ENCODE measurements at regions not wholly inside any gene's neighbourhood (a gene's known extent, or its start where the extent isn't known, plus 50 kb on each side); places are given as distances from the start of the nearest gene placed in this dataset.
"Not testable (repeated sequence)": the region's sequence is repeated elsewhere in the genome, so short reads cannot be mapped to it uniquely, and the experiment has no call there.

- in situ Hi-C loops (cut with HindIII; ENCODE audit: low pct_unique_long_range_greater_than_20kb, low sequenced_read_pairs) = no loop called here
- no peak for DNase-seq (ENCODE audit: low read depth, low spot score)
Measured at GRCh38 chr5:30150231-30150630, 1043.3 kb upstream of the CDH6 start.

GRCh38 chr5:30149526-30149925, 1044.0 kb upstream of the CDH6 start:
- no peak for DNase-seq (ENCODE audit: low read depth, low spot score)
- in situ Hi-C loops (cut with HindIII; ENCODE audit: low pct_unique_long_range_greater_than_20kb, low sequenced_read_pairs) = no loop called here

GRCh38 chr5:30147976-30148375, 1045.5 kb upstream of the CDH6 start:
- DNase-seq (ENCODE audit: low read depth, low spot score) = no peak
- in situ Hi-C loops (cut with HindIII; ENCODE audit: low pct_unique_long_range_greater_than_20kb, low sequenced_read_pairs) = no loop called here

GRCh38 chr5:30144059-30144458, 1049.4 kb upstream of the CDH6 start:
- DNase-seq (ENCODE audit: low read depth, low spot score); in situ Hi-C loops (cut with HindIII; ENCODE audit: low pct_unique_long_range_greater_than_20kb, low sequenced_read_pairs): not testable (repeated sequence)

- in situ Hi-C loops (cut with HindIII; ENCODE audit: low pct_unique_long_range_greater_than_20kb, low sequenced_read_pairs) = no loop called here
- no peak for DNase-seq (ENCODE audit: low read depth, low spot score)
Measured at GRCh38 chr5:30142432-30142831, 1051.1 kb upstream of the CDH6 start.

- DNase-seq (ENCODE audit: low read depth, low spot score) = no peak
- in situ Hi-C loops (cut with HindIII; ENCODE audit: low pct_unique_long_range_greater_than_20kb, low sequenced_read_pairs) = no loop called here
Measured at GRCh38 chr5:30121043-30121442, 1072.4 kb upstream of the CDH6 start.

GRCh38 chr5:30117135-30117534, 1076.4 kb upstream of the CDH6 start:
- in situ Hi-C loops (cut with HindIII; ENCODE audit: low pct_unique_long_range_greater_than_20kb, low sequenced_read_pairs) = no loop called here
- no peak for DNase-seq (ENCODE audit: low read depth, low spot score)

- DNase-seq (ENCODE audit: low read depth, low spot score) = no peak
- in situ Hi-C loops (cut with HindIII; ENCODE audit: low pct_unique_long_range_greater_than_20kb, low sequenced_read_pairs) = no loop called here
Measured at GRCh38 chr5:30113542-30113941, 1079.9 kb upstream of the CDH6 start.

- in situ Hi-C loops (cut with HindIII; ENCODE audit: low pct_unique_long_range_greater_than_20kb, low sequenced_read_pairs) = no loop called here
Measured at GRCh38 chr5:30112867-30113266, 1080.6 kb upstream of the CDH6 start.

GRCh38 chr5:30108051-30108450, 1085.4 kb upstream of the CDH6 start:
- no peak for DNase-seq (ENCODE audit: low read depth, low spot score)
- in situ Hi-C loops (cut with HindIII; ENCODE audit: low pct_unique_long_range_greater_than_20kb, low sequenced_read_pairs) = no loop called here

More at GRCh38 chr5:30112867-30113266, 1080.6 kb upstream of the CDH6 start:
- no peak for DNase-seq (ENCODE audit: low read depth, low spot score)

GRCh38 chr5:30106596-30106995, 1086.9 kb upstream of the CDH6 start:
- in situ Hi-C loops (cut with HindIII; ENCODE audit: low pct_unique_long_range_greater_than_20kb, low sequenced_read_pairs) = no loop called here
- DNase-seq (ENCODE audit: low read depth, low spot score) = no peak

GRCh38 chr5:30104872-30105596, 1088.5 kb upstream of the CDH6 start:
- no peak for DNase-seq (ENCODE audit: low read depth, low spot score)
- in situ Hi-C loops (cut with HindIII; ENCODE audit: low pct_unique_long_range_greater_than_20kb, low sequenced_read_pairs) = no loop called here

- in situ Hi-C loops (cut with HindIII; ENCODE audit: low pct_unique_long_range_greater_than_20kb, low sequenced_read_pairs) = no loop called here
- DNase-seq (ENCODE audit: low read depth, low spot score) = no peak
Measured at GRCh38 chr5:30103452-30104202, 1089.9 kb upstream of the CDH6 start.

- in situ Hi-C loops (cut with HindIII; ENCODE audit: low pct_unique_long_range_greater_than_20kb, low sequenced_read_pairs) = no loop called here
- DNase-seq (ENCODE audit: low read depth, low spot score) = no peak
Measured at GRCh38 chr5:30103052-30103451, 1090.4 kb upstream of the CDH6 start.

GRCh38 chr5:30102185-30102584, 1091.3 kb upstream of the CDH6 start:
- in situ Hi-C loops (cut with HindIII; ENCODE audit: low pct_unique_long_range_greater_than_20kb, low sequenced_read_pairs) = no loop called here

GRCh38 chr5:30100929-30101328, 1092.6 kb upstream of the CDH6 start:
- no peak for DNase-seq (ENCODE audit: low read depth, low spot score)
- in situ Hi-C loops (cut with HindIII; ENCODE audit: low pct_unique_long_range_greater_than_20kb, low sequenced_read_pairs) = no loop called here

More at GRCh38 chr5:30102185-30102584, 1091.3 kb upstream of the CDH6 start:
- no peak for DNase-seq (ENCODE audit: low read depth, low spot score)

GRCh38 chr5:30100148-30100713, 1093.3 kb upstream of the CDH6 start:
- DNase-seq (ENCODE audit: low read depth, low spot score) = no peak
- in situ Hi-C loops (cut with HindIII; ENCODE audit: low pct_unique_long_range_greater_than_20kb, low sequenced_read_pairs) = no loop called here

- in situ Hi-C loops (cut with HindIII; ENCODE audit: low pct_unique_long_range_greater_than_20kb, low sequenced_read_pairs) = no loop called here
- DNase-seq (ENCODE audit: low read depth, low spot score) = peak; percentile 10
Measured at GRCh38 chr5:30099634-30100033, 1093.9 kb upstream of the CDH6 start.

- DNase-seq (ENCODE audit: low read depth, low spot score) = no peak
- in situ Hi-C loops (cut with HindIII; ENCODE audit: low pct_unique_long_range_greater_than_20kb, low sequenced_read_pairs) = no loop called here
Measured at GRCh38 chr5:30098940-30099339, 1094.5 kb upstream of the CDH6 start.

Data from SK-MEL-5 (cell line).